Fibroblast of upper back skin (primary cell): ENCODE measurements at regions not wholly inside any gene's neighbourhood (a gene's known extent, or its start where the extent isn't known, plus 50 kb on each side); places are given as distances from the start of the nearest gene placed in this dataset.
A peak's percentile ranks its signal among the peaks of the same experiment; 100 is the strongest.

Experiments used
- DNase-seq: peaks from one replicate; pipeline ENCODE4 v3.0.0-alpha.2; 2013

GRCh38 chr2:14552818-14553217 lies 79.7 kb upstream of the LRATD1 start:
- no peak for DNase-seq

DNA sequence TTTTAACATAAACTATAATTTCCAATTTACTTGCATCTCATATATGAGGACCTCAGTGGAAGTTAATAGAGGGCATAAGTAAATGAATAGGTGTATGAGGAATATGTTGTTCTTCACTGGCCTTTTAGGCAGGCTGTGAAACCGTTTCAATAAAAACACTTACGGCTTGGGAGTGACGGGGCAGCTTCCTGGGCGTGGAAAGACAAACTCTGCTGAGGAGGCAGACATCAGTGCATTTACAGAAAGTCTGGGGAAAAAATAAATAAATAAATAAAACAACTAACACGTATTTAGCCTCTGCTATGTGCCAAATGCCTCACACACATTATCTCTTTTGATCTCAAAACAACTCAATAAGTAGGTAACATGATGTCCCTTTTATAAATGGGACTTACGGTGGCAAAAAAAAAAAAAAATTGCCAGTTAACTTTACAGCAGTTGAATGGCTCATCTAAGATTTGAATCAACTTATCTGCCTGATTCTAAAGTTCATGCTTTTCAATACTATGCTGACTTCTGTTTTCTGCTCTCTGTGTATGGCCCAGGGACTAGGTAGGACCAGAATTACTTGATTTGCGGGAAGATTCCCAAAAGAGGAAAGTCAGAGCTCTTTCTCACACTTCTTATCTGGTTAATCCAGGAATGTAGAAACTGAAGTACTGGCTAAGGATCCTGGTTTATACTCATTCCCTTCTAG lies 77.5 kb upstream of the LRATD1 start:
- DNase-seq = no peak

- no peak for DNase-seq
Measured at GRCh38 chr2:14557111-14557510, 75.4 kb upstream of the LRATD1 start.

DNA sequence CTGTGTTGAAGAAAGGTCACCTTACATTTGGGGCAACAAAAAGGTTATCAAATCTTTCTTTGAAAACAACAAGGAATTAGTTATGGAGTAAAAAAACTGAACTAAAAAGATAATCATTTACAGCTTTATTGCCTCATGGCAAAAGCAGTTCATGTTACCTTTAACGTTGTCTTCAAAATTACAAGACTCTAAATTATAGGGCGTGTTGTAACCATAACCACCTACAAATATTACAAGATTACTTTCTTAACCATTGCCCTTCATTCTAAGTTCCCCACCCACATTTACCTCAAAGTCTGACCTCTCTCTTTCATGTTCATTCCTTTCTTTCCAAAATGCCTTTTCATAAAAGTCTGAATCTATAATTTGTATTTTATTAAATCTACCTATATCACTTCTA lies 74.6 kb upstream of the LRATD1 start:
- no peak for DNase-seq

DNA sequence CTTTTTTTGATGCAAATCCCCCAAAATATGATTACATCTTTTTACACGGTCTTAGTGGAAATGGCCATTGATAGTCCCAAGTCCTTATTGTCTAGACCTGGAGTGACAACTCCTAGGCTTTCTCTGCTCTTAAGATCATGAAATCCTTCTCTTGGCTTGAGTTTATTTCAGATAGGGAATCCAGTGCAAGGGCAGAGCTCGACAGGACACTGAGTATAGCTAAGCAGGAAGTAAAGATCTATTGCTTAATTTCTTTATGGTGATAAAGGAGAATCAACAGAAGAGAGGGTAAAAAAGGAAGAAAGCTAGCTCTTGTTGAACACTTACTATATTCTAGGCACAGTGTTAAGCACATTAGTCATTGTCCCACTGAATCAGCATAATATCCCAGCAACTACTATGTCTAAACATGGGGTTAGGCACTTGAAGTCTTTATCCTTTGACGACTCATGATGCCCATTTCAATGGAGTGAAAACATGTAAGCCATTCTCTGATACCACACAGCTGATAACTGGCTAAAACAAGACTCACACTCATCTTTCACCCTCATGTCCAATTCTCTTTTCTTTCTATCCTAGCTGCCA lies 74.1 kb upstream of the LRATD1 start:
- no peak for DNase-seq

DNA sequence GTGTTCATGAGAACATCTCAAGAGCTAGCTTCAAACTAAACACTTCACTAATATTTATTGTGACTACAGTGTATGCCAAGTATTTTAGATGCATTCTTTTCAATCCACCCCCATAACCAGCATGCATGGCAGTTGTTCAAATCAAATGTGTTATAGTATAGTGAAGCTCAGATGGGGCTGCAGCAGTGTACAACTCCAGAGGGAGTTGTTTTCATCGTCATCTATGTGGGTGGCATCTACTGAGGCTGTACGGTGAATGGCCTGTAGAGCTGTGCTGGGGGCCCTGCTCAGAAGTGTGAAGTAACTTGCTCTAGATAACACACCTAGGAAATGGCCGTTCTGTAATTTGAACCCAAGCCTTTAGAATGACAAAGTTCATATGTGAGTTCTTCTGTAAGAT lies 71.8 kb upstream of the LRATD1 start:
- DNase-seq = peak; percentile 14

DNA sequence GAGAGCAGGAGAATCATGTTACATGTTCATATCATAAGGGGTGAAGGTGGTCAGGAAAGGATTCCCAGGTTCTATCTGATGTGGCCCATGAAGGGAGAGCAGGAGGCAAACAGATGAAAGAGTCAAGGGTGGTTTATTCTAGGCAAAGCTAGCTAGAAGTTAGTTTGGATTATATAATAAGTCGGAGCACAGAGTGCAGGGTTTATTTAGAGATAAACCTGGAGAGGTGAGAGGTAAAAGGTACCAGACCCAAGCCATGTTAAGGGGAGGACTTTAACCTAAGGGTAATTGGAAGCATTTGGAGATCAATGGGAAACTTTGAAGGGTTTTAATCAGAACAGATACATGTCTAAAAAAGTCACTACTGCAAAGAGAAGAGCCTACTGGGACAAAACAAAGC lies 69.2 kb upstream of the LRATD1 start:
- DNase-seq = no peak

DNA sequence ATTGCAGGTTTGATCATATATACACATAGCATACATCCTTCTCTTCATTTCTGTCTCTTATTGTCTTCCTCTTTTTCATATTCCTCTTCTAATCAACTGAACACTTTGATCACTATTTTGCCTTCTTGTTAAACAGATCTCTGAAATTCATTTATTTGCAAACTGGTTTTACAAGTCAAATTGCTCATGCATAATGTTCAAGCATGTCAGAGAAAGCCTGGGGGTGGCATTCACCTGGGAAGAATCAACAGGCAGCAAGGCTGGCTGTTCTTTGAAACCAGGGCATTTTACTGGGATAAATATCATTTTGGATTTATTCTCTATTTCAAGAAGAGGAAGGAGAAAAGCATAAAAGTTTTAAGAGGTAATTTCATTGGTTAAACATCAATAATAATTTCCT lies 66.9 kb upstream of the LRATD1 start:
- DNase-seq = no peak

- DNase-seq = peak; percentile 40
Measured at GRCh38 chr2:14567561-14567960, 65.0 kb upstream of the LRATD1 start.

DNA sequence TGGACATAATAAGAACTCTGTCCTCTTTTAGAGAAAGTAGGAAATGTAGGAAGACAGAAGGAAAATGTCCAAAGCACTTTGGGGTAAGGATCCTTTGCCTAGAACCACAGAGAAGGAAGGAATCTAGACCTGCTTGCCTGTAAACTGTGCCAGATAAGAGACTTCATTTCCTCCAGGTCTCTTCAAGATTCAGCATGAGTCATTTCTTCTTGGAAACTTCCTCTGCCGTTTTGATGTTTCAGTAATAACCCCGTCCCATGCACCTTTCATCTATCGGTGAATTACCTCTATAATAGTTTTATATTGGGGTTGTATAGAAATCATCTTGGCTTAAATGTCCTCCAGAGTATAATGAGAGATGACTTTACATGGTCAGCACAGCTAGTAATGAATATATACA lies 63.2 kb upstream of the LRATD1 start:
- no peak for DNase-seq

DNA sequence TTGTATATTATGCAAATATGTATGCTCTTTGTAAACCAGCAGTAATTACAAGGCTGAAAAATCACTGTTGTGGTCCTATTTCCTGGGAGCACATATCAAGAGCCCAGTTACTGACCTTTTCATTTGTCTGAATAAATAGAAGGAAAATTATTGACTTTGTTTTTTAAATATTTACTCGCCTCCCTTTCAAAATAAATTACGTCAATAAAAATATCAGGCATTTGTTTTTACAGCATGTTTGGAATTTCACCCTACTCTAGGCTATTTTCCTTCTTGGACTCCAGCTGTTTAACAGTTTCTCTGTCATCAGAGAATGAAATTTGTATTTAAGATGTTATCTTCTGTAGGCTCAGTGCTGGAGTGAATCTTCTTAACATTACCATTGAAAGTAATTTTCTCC lies 59.9 kb upstream of the LRATD1 start:
- DNase-seq = no peak

DNA sequence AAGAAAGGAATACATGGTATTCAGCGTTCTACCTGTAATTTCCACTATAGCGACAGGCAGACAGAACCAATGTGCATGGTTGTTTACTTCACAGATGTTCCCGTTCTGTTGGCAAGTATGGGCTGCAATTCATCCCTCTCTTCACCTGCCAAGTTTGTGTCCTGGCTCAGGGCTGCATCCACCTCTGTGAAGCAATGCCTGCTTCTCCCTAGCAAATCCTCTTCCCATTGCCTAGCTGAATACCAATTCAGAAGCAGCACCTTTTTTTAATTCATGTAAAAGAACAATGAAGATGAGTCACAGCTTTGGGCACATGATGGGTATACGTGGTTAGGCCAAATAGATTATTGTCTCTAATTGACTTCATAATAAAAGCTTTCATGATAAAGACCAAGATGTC lies 54.7 kb upstream of the LRATD1 start:
- DNase-seq = no peak
